AG04450 (cell line): ENCODE measurements at regions not wholly inside any gene's neighbourhood (a gene's known extent, or its start where the extent isn't known, plus 50 kb on each side); places are given as distances from the start of the nearest gene placed in this dataset.

Experiments used
- CTCF ChIA-PET: fragments of 300-600, 350-600 bp; formaldehyde crosslinking; extraction: SDS; loops from one replicate; lab custom pipeline; 2022; ENCODE audit warnings: antibody characterized with exemption, inconsistent platforms; lab: Charles Lee
- POLR2A ChIA-PET: fragments of 350-600 bp; formaldehyde crosslinking; extraction: SDS; loops from one replicate; lab custom pipeline; 2021; ENCODE audit warnings: antibody characterized with exemption, inconsistent platforms; lab: Yijun Ruan, JAX
- DNase-seq: peaks from one replicate; pipeline ENCODE4 v3.0.0-alpha.2; 2011; ENCODE audit warnings: low read depth, low spot score
- H3K27ac ChIP-seq: one replicate; pipeline ENCODE4 v1.5.1; 2012; ENCODE audit warnings: low read depth, low read length, control low read depth
- H3K27me3 ChIP-seq: one replicate; pipeline ENCODE4 v1.6.0; 2012; ENCODE audit warnings: low read length; ENCODE audit not compliant: control insufficient read depth, insufficient read depth
- H3K4me3 ChIP-seq: 2 replicates; pipeline ENCODE4 v1.5.1; 2011; ENCODE audit warnings: mild to moderate bottlenecking, low read depth, low read length, control low read depth
- H3K9me3 ChIP-seq: 2 replicates; pipeline ENCODE4 v1.5.1; 2012; ENCODE audit warnings: low read length; ENCODE audit not compliant: control insufficient read depth, insufficient read depth
- TF ChIP-seq, protein P1 (sequence below): IDR thresholded peaks from 2 replicates; pipeline ENCODE4 v1.5.1; 2011; ENCODE audit warnings: low read depth, low read length, control low read depth, inconsistent platforms

DNA sequence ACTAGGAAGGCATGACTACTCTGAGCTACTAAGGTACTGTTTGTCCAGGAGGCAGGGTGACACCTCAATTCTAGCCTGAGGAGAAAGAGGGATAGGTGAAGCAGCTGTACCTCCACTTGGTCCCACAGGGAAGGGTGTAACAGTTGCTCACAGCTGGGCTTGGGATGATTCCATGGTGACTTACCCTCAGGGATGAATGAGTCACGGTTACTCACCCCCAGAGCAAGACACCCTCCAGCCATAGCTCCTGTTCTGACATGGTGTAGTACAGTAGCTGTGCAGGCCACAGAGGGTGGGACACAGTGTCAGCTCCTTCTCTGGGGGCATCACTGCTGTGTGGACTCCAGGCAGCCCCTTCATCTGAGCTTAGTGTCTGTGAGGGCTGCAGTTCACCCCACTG, 868.6 kb upstream of the SEMA6D start:
- no peaks in the 10 kb centered on the region for H3K27me3 ChIP-seq
- H3K4me3 ChIP-seq, result no peak overlapping the region
- ChIA-PET CTCF (no interaction called here), POLR2A (no interaction called here)
- DNase-seq, result no peak
- H3K9me3 ChIP-seq, result peaks cover 2% of the 10 kb centered on the region; the same call in 1 of the 2 replicates
- TF ChIP-seq, protein P1, sequence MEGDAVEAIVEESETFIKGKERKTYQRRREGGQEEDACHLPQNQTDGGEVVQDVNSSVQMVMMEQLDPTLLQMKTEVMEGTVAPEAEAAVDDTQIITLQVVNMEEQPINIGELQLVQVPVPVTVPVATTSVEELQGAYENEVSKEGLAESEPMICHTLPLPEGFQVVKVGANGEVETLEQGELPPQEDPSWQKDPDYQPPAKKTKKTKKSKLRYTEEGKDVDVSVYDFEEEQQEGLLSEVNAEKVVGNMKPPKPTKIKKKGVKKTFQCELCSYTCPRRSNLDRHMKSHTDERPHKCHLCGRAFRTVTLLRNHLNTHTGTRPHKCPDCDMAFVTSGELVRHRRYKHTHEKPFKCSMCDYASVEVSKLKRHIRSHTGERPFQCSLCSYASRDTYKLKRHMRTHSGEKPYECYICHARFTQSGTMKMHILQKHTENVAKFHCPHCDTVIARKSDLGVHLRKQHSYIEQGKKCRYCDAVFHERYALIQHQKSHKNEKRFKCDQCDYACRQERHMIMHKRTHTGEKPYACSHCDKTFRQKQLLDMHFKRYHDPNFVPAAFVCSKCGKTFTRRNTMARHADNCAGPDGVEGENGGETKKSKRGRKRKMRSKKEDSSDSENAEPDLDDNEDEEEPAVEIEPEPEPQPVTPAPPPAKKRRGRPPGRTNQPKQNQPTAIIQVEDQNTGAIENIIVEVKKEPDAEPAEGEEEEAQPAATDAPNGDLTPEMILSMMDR, result no peak
- H3K27ac ChIP-seq, result no peak overlapping the region

DNA sequence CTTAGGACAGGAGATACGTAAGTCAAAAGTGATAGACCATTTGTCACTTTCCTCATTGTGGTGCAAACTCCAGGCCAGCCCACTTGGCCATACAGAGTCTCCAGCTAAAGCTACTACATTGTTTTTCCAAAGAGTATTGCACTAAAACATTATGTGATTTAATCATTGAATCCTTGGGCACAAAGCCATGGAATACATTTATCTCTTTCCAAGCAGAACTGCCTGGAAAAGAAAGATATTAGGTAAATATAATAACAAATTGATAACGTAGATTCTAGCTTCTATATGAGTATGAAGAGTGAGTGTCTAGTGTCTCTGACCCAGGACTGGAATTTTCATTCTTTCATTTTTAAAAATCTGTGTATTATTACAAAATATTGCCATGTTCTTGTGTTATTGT, 863.7 kb upstream of the SEMA6D start:
- Histone ChIP-seq H3K9me3 (no peaks in the 10 kb centered on the region), H3K4me3 (no peak overlapping the region), H3K27ac (no peak overlapping the region), H3K27me3 (no peaks in the 10 kb centered on the region)
- CTCF ChIA-PET, result no interaction called here
- POLR2A ChIA-PET, result no interaction called here
- no peak for DNase-seq
- TF ChIP-seq, protein P1, result no peak

- H3K27me3 ChIP-seq, result no peaks in the 10 kb centered on the region
- H3K9me3 ChIP-seq, result no peaks in the 10 kb centered on the region
- DNase-seq, result no peak
- TF ChIP-seq, protein P1, result no peak
- CTCF ChIA-PET, result no interaction called here
- H3K4me3 ChIP-seq, result no peak overlapping the region
- POLR2A ChIA-PET, result no interaction called here
- H3K27ac ChIP-seq, result no peak overlapping the region
Measured at GRCh38 chr15:46854564-46854963, 862.7 kb upstream of the SEMA6D start.

DNA sequence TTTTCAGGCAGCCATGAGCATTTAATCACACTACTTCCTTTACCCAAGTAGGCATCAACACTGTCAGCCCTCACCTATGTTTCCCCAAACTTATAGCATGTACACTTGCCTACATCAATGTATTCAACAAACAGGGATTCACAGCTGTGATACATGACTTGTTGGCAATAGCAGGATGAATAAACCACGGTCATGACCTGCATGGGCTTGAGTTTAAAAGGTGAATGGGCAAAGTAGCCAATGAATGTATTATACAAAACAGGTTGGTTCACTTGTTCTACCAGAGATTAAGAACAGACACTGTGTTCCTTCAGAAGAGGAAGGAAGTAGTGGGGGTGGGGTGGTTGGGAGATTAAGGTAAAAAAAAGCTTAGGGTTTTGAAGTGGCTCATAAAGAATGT, 861.9 kb upstream of the SEMA6D start:
- DNase-seq, result no peak
- TF ChIP-seq, protein P1, result no peak
- H3K4me3 ChIP-seq, result no peak overlapping the region
- no peaks in the 10 kb centered on the region for H3K9me3 ChIP-seq
- CTCF ChIA-PET, result no interaction called here
- POLR2A ChIA-PET, result no interaction called here
- H3K27ac ChIP-seq, result no peak overlapping the region
- H3K27me3 ChIP-seq, result no peaks in the 10 kb centered on the region

DNA sequence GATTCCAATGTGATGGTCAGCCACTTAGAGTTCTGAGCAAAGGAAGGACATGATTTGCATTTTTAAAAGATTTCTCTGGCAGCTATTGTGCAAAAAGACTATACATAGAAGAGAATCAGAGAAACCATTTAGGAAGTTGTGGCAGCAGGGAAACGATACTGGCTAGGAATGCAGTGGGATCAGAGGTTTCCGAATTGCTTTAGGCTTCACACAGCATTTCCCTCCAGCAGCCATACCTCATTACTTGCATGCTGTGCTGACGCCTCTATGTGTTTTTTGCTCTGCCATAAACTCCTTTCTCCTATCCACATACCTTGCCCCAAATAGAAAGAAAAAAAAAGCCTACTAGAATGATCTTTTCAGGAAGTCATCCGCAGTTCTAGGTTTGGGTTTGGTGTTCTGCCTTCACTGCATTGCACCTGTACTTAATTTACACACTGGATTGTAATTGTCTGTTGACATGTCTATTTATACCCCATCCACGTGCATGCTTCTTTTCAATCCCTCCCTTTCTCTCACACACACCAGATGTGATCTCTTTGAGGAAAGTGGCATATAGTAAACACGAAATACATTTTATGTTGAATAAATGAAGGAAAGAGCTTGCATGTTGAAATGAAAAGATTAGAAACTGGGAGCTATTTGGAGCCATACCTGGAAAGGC, 860.3 kb upstream of the SEMA6D start:
- TF ChIP-seq, protein P1, result no peak
- DNase-seq, result no peak
- Histone ChIP-seq H3K27me3 (no peaks in the 10 kb centered on the region), H3K4me3 (no peak overlapping the region), H3K9me3 (no peaks in the 10 kb centered on the region), H3K27ac (no peak overlapping the region)
- CTCF ChIA-PET, result no interaction called here
- POLR2A ChIA-PET, result no interaction called here
